ENCODE measurements at regions not wholly inside any gene's neighbourhood (a gene's known extent, or its start where the extent isn't known, plus 50 kb on each side); places are given as distances from the start of the nearest gene placed in this dataset.

- TF ChIP-seq CTCF (conservative IDR thresholded peaks at IDR 0.05 in 1 of 2, IDR thresholded peaks at IDR 0.05 in 1 of 2; ENCODE audit: low read depth in 1 of 2, low read length in 2 of 2) (no peak), EZH2 (IDR thresholded peaks at IDR 0.05; ENCODE audit: low read length, missing control alignments) (no peak)
These were observed 175.9 kb upstream of the MAP3K1 start for GRCh38 chr5:56639476-56639875.

All from fibroblast of lung (primary cell).